ENCODE measurements at regions not wholly inside any gene's neighbourhood (a gene's known extent, or its start where the extent isn't known, plus 50 kb on each side); places are given as distances from the start of the nearest gene placed in this dataset.

DNA sequence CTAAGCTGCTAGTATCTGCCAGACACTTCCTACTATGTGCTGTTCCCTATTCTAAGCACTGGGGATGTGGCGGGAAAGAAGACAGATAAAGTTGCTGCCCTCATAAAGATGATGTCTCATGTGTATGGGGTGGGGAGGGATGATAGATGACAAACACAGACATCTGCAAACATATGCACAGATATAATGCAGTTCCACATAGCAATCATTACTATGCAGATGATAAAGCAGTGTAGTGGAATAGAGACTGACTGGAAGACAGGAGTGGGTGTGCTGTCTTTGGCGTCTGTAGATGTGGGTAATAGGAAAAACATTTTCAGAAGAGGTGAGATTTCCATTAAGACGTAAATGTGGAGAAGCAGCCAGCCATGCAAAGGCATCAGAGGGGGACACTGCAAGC lies 243.6 kb downstream of the DPY19L2 start:
- DNase-seq (no peak), FAIRE-seq (no peak)
- Histone ChIP-seq H3K4me3 (ENCODE audit: low read depth in 1 of 3, low read length in 3 of 3) (no peak overlapping the region), H3K27me3 (ENCODE audit: control insufficient read depth in 3 of 3, insufficient read depth in 3 of 3, low read length in 3 of 3) (no peaks in the 10 kb centered on the region), H3K9me3 (ENCODE audit: control insufficient read depth in 2 of 2, insufficient read depth in 1 of 2, low read depth in 1 of 2, low read length in 1 of 2) (peaks cover 0 to 8% of the 10 kb centered on the region in 2 donors), H3K4me1 (ENCODE audit: control insufficient read depth in 3 of 3, insufficient read depth in 2 of 3, low read depth in 1 of 3, low read length in 2 of 3) (no peaks in the 10 kb centered on the region), H3K36me3 (ENCODE audit: control insufficient read depth in 3 of 3, insufficient read depth in 2 of 3, low read depth in 1 of 3, low read length in 3 of 3) (no peaks in the 10 kb centered on the region), H3K27ac (ENCODE audit: low read depth in 1 of 3, low read length in 2 of 3) (no peak overlapping the region)
- WGBS, 3 donors = 79 to 88% (median 79%) methylated on average over 3 of the region's 3 CpGs

DNA sequence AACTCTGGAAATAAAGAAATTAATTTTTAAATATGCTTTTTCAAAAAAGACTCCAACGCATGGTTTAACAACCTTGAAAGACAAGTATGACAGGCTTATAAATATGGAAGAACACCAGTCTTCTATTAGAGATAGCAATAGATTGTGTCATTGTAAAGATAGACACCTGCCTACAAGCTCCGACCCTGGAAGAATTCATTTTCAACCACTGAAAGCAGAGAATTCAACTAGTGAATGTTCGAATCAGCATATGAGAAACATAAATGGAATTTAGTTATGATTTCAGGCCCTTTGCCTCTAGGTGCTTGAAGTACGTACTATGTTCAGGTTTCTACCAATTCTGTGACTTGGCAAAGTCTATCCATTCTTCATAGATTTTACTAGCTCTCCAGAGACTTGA lies 244.5 kb downstream of the DPY19L2 start:
- peaks cover 0 to 10% of the 10 kb centered on the region in 2 donors for H3K9me3 ChIP-seq (ENCODE audit: control insufficient read depth in 2 of 2, insufficient read depth in 1 of 2, low read depth in 1 of 2, low read length in 1 of 2)

DNA sequence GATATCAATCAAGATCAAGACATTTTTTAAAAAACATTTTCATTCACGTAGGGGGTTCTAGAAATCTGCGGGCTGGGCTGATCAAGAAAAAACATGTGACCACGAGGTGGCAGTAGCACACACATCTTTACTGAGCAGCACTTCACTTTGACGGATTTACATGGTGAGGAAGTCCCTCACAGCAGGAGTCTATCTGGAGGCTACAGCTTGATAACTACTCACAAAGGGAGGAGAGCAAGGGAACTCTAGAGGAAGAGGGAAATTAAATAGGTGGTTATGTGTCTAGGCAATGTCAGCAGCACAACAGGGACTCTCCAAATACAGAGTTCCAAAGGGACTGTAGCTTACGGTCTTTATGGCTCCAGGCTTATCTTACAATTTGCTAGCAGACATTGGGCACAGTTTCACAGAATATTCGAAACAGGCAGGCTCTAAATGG lies 248.1 kb downstream of the DPY19L2 start:
- Histone ChIP-seq H3K9me3 (ENCODE audit: control insufficient read depth in 2 of 2, insufficient read depth in 1 of 2, low read depth in 1 of 2, low read length in 1 of 2) (peaks cover 0 to 15% of the 10 kb centered on the region in 2 donors), H3K4me1 (ENCODE audit: control insufficient read depth in 3 of 3, insufficient read depth in 2 of 3, low read depth in 1 of 3, low read length in 2 of 3) (no peaks in the 10 kb centered on the region), H3K4me3 (ENCODE audit: low read depth in 1 of 3, low read length in 3 of 3) (no peak overlapping the region), H3K36me3 (ENCODE audit: control insufficient read depth in 3 of 3, insufficient read depth in 2 of 3, low read depth in 1 of 3, low read length in 3 of 3) (no peaks in the 10 kb centered on the region), H3K27me3 (ENCODE audit: control insufficient read depth in 3 of 3, insufficient read depth in 3 of 3, low read length in 3 of 3) (no peaks in the 10 kb centered on the region), H3K27ac (ENCODE audit: low read depth in 1 of 3, low read length in 2 of 3) (no peak overlapping the region)
- peak; percentile 32 to 35 for DNase-seq
- FAIRE-seq = no peak
- WGBS, 3 donors = 27 to 41% (median 32%) methylated on average over 6 of the region's 6 CpGs

More for the DNA sequence above, 244.5 kb downstream of the DPY19L2 start:
- whole genome bisulfite sequencing, 3 donors = 77 to 85% (median 85%) methylated on average over 4 of the region's 4 CpGs
- Histone ChIP-seq H3K27me3 (ENCODE audit: control insufficient read depth in 3 of 3, insufficient read depth in 3 of 3, low read length in 3 of 3) (no peaks in the 10 kb centered on the region), H3K4me3 (ENCODE audit: low read depth in 1 of 3, low read length in 3 of 3) (no peak overlapping the region), H3K36me3 (ENCODE audit: control insufficient read depth in 3 of 3, insufficient read depth in 2 of 3, low read depth in 1 of 3, low read length in 3 of 3) (no peaks in the 10 kb centered on the region), H3K27ac (ENCODE audit: low read depth in 1 of 3, low read length in 2 of 3) (no peak overlapping the region), H3K4me1 (ENCODE audit: control insufficient read depth in 3 of 3, insufficient read depth in 2 of 3, low read depth in 1 of 3, low read length in 2 of 3) (no peaks in the 10 kb centered on the region)
- FAIRE-seq (no peak), DNase-seq (no peak)

DNA sequence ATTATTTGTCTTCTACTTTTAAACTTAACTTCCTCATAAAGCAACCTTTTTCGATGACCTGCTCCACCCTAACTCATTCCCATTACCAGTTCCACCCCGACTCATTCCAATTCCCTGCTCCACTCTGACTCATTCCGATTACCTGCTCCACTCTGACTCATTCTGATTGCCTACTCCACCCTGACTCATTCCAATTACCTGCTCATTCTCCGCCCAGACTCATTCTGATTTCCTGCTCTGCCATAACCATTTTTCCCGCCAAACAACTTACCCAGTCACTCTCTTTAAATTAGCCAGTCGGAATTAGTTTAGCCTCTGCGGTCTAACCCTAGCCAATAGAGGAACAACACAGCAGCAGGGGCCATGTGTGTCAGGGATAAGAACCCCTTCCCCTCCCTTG lies 249.1 kb downstream of the DPY19L2 start:
- H3K36me3 ChIP-seq (ENCODE audit: control insufficient read depth in 3 of 3, insufficient read depth in 2 of 3, low read depth in 1 of 3, low read length in 3 of 3) = no peaks in the 10 kb centered on the region
- FAIRE-seq = no peak
- H3K4me1 ChIP-seq (ENCODE audit: control insufficient read depth in 3 of 3, insufficient read depth in 2 of 3, low read depth in 1 of 3, low read length in 2 of 3) = no peaks in the 10 kb centered on the region
- H3K9me3 ChIP-seq (ENCODE audit: control insufficient read depth in 2 of 2, insufficient read depth in 1 of 2, low read depth in 1 of 2, low read length in 1 of 2) = peaks cover 0 to 19% of the 10 kb centered on the region in 2 donors
- no peak overlapping the region for H3K4me3 ChIP-seq (ENCODE audit: low read depth in 1 of 3, low read length in 3 of 3)
- peak in 1 of 2 donors; percentile 54 for DNase-seq
- H3K27ac ChIP-seq (ENCODE audit: low read depth in 1 of 3, low read length in 2 of 3) = no peak overlapping the region
- H3K27me3 ChIP-seq (ENCODE audit: control insufficient read depth in 3 of 3, insufficient read depth in 3 of 3, low read length in 3 of 3) = no peaks in the 10 kb centered on the region
- 56 to 81% (median 71%) methylated on average over 7 of the region's 7 CpGs for WGBS, 3 donors

DNA sequence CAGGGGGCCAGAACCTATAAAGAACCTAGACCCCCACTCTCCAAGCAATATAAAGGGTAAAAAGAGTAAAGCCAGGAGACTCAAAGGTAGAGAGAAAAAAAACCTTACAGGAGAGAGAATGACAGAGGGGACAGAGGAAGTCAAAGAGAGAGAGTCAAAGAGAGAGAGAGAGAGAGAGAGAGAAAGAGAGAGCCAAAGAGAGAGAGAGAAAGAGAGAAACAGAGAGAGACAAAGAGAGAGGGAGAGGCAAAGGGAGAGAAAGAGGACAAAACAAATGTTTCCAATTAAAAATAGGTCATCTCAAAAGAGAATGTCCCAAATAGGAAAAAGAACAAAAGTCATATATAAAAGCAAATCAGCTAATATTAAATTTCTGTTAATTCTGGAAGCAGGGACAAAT lies 251.5 kb downstream of the DPY19L2 start:
- no peaks in the 10 kb centered on the region for H3K4me1 ChIP-seq (ENCODE audit: control insufficient read depth in 3 of 3, insufficient read depth in 2 of 3, low read depth in 1 of 3, low read length in 2 of 3)
- H3K4me3 ChIP-seq (ENCODE audit: low read depth in 1 of 3, low read length in 3 of 3) = no peak overlapping the region
- DNase-seq (no peak), FAIRE-seq (no peak)
- peaks cover 0 to 19% of the 10 kb centered on the region in 2 donors for H3K9me3 ChIP-seq (ENCODE audit: control insufficient read depth in 2 of 2, insufficient read depth in 1 of 2, low read depth in 1 of 2, low read length in 1 of 2)
- no peaks in the 10 kb centered on the region for H3K36me3 ChIP-seq (ENCODE audit: control insufficient read depth in 3 of 3, insufficient read depth in 2 of 3, low read depth in 1 of 3, low read length in 3 of 3)
- H3K27me3 ChIP-seq (ENCODE audit: control insufficient read depth in 3 of 3, insufficient read depth in 3 of 3, low read length in 3 of 3) = no peaks in the 10 kb centered on the region
- H3K27ac ChIP-seq (ENCODE audit: low read depth in 1 of 3, low read length in 2 of 3) = no peak overlapping the region

DNA sequence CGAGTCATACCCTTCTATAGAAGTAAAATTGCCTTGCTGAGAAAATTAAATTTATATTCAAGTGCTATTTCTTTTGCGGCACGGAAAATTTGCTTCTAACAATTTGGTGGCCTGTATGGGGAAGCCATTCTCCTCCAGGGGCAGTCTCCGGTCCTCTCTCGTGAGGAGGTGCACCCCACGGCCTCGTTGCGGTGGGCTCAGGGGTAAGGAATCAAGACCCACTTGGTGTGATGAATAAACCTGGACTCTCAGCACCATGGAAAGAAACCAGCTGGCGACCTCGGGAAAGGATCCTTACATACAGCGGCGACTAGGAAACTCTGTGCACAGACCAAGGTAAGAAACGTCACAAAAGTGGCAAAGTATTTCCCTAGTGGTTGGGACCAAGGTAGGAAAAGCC lies 252.9 kb downstream of the DPY19L2 start:
- H3K4me3 ChIP-seq (ENCODE audit: low read depth in 1 of 3, low read length in 3 of 3) = no peak overlapping the region
- H3K27ac ChIP-seq (ENCODE audit: low read depth in 1 of 3, low read length in 2 of 3) = no peak overlapping the region
- 89 to 94% (median 90%) methylated on average over 13 of the region's 13 CpGs for WGBS, 3 donors
- H3K36me3 ChIP-seq (ENCODE audit: control insufficient read depth in 3 of 3, insufficient read depth in 2 of 3, low read depth in 1 of 3, low read length in 3 of 3) = no peaks in the 10 kb centered on the region
- no peaks in the 10 kb centered on the region for H3K4me1 ChIP-seq (ENCODE audit: control insufficient read depth in 3 of 3, insufficient read depth in 2 of 3, low read depth in 1 of 3, low read length in 2 of 3)
- FAIRE-seq (no peak), DNase-seq (no peak)
- no peaks in the 10 kb centered on the region for H3K27me3 ChIP-seq (ENCODE audit: control insufficient read depth in 3 of 3, insufficient read depth in 3 of 3, low read length in 3 of 3)
- H3K9me3 ChIP-seq (ENCODE audit: control insufficient read depth in 2 of 2, insufficient read depth in 1 of 2, low read depth in 1 of 2, low read length in 1 of 2) = peaks cover 0 to 15% of the 10 kb centered on the region in 2 donors

DNA sequence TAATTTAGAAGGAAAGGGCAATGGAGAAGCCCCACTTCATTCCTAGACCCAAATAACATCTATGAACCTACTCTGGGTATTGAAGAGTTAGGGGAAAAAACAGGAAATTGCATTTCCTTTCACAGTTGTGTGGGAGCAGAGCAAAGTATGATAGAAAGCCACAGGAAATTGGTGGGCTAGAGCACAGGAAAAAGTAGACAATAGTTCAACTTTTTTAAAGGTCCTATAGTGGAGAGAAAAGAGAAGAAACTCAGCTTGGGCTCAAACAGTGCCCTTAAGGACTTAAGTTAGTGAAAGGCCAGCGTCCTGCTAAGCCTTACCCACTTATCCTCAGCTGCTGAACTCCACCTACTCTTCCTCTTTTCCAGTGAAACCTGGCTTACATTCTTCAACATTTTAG lies 258.1 kb downstream of the DPY19L2 start:
- no peak overlapping the region for H3K4me3 ChIP-seq (ENCODE audit: low read depth in 1 of 3, low read length in 3 of 3)
- FAIRE-seq = no peak

DNA sequence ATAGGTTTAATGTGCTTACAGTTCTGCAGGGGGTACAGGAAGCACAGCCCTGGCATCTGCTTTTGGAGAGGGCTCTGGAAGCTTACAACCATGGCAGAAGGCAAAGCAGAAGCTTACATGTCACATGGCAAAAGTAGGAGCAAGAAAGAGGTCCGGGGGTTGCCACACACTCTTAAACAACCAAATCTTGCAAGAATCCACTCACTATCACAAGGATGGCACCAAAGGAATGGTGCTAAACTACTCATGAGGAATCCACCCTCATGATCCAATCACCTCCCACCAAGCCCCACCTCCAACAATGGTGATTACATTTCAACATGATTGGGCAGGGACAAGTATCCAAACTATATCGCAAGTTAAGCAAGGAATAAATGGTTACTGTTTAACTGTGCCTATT lies 255.8 kb upstream of the AVPR1A start:
- WGBS, 3 donors = 80 to 94% (median 90%) methylated on average over 2 of the region's 2 CpGs
- no peak overlapping the region for H3K27ac ChIP-seq (ENCODE audit: low read depth in 1 of 3, low read length in 2 of 3)
- H3K4me1 ChIP-seq (ENCODE audit: control insufficient read depth in 3 of 3, insufficient read depth in 2 of 3, low read depth in 1 of 3, low read length in 2 of 3) = peaks cover 0 to 2% (median 0%) of the 10 kb centered on the region in 3 donors
- no peak overlapping the region for H3K4me3 ChIP-seq (ENCODE audit: low read depth in 1 of 3, low read length in 3 of 3)
- H3K27me3 ChIP-seq (ENCODE audit: control insufficient read depth in 3 of 3, insufficient read depth in 3 of 3, low read length in 3 of 3) = no peaks in the 10 kb centered on the region
- DNase-seq (no peak), FAIRE-seq (no peak)
- peaks cover 0 to 7% of the 10 kb centered on the region in 2 donors for H3K9me3 ChIP-seq (ENCODE audit: control insufficient read depth in 2 of 2, insufficient read depth in 1 of 2, low read depth in 1 of 2, low read length in 1 of 2)
- H3K36me3 ChIP-seq (ENCODE audit: control insufficient read depth in 3 of 3, insufficient read depth in 2 of 3, low read depth in 1 of 3, low read length in 3 of 3) = no peaks in the 10 kb centered on the region

More for the DNA sequence above, 258.1 kb downstream of the DPY19L2 start:
- 44 to 53% (median 47%) methylated on average over 1 of the region's 1 CpG for WGBS, 3 donors
- H3K36me3 ChIP-seq (ENCODE audit: control insufficient read depth in 3 of 3, insufficient read depth in 2 of 3, low read depth in 1 of 3, low read length in 3 of 3) = no peaks in the 10 kb centered on the region
- DNase-seq = no peak
- H3K27me3 ChIP-seq (ENCODE audit: control insufficient read depth in 3 of 3, insufficient read depth in 3 of 3, low read length in 3 of 3) = no peaks in the 10 kb centered on the region
- no peaks in the 10 kb centered on the region for H3K4me1 ChIP-seq (ENCODE audit: control insufficient read depth in 3 of 3, insufficient read depth in 2 of 3, low read depth in 1 of 3, low read length in 2 of 3)
- H3K27ac ChIP-seq (ENCODE audit: low read depth in 1 of 3, low read length in 2 of 3) = no peak overlapping the region
- H3K9me3 ChIP-seq (ENCODE audit: control insufficient read depth in 2 of 2, insufficient read depth in 1 of 2, low read depth in 1 of 2, low read length in 1 of 2) = peaks cover 0 to 11% of the 10 kb centered on the region in 2 donors

DNA sequence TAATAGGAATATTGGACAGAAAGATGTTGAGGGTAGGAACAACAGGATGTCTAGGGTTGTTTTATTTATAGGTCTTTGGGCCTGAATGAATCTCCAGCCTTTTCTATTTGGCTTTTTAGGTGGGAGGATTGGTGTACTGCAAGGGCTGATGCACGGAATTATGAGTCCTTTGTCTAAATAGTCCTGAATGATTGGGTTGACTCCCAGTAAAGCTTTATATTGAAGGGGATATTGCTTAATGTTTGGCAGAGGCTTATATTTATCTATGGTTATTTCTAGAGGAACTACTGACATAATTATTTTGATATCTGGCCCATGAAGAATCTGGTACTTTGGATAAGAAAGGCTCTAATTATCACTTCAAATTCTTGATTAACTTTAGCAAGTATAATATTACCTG lies 253.6 kb upstream of the AVPR1A start:
- Histone ChIP-seq H3K27ac (ENCODE audit: low read depth in 1 of 3, low read length in 2 of 3) (no peak overlapping the region), H3K4me3 (ENCODE audit: low read depth in 1 of 3, low read length in 3 of 3) (no peak overlapping the region), H3K36me3 (ENCODE audit: control insufficient read depth in 3 of 3, insufficient read depth in 2 of 3, low read depth in 1 of 3, low read length in 3 of 3) (no peaks in the 10 kb centered on the region), H3K9me3 (ENCODE audit: control insufficient read depth in 2 of 2, insufficient read depth in 1 of 2, low read depth in 1 of 2, low read length in 1 of 2) (peaks cover 0 to 11% of the 10 kb centered on the region in 2 donors), H3K27me3 (ENCODE audit: control insufficient read depth in 3 of 3, insufficient read depth in 3 of 3, low read length in 3 of 3) (no peaks in the 10 kb centered on the region), H3K4me1 (ENCODE audit: control insufficient read depth in 3 of 3, insufficient read depth in 2 of 3, low read depth in 1 of 3, low read length in 2 of 3) (peaks cover 0 to 2% (median 0%) of the 10 kb centered on the region in 3 donors)
- WGBS, 3 donors = 0% methylated on average over 1 of the region's 1 CpG
- no peak for FAIRE-seq
- DNase-seq = no peak

Data from small intestine (tissue), 7 donors.